ENCODE measurements at regions not wholly inside any gene's neighbourhood (a gene's known extent, or its start where the extent isn't known, plus 50 kb on each side); places are given as distances from the start of the nearest gene placed in this dataset.

- 54 to 71% methylated on average over 2 of the region's 2 CpGs for WGBS, 2 donors
- Histone ChIP-seq H3K4me3 (no peak overlapping the region), H3K4me1 (peaks cover 0 to 35% (median 34%) of the 10 kb centered on the region in 4 donors), H3K9me3 (peaks cover 0 to 8% (median 0%) of the 10 kb centered on the region in 4 donors), H3K36me3 (no peaks in the 10 kb centered on the region), H3K27ac (no peak overlapping the region), H3K27me3 (no peaks in the 10 kb centered on the region)
- intact Hi-C loops (cut with DNase I): no loop called here
- DNase-seq: no peak
- TF ChIP-seq CTCF (IDR thresholded peaks at IDR 0.05) (no peak), POLR2A (IDR thresholded peaks at IDR 0.05) (no peak), POLR2AphosphoS5 (IDR thresholded peaks at IDR 0.05) (no peak), EP300 (IDR thresholded peaks at IDR 0.05) (no peak)
Observed at GRCh38 chr2:146786396-146786795, 1058.4 kb upstream of the ACVR2A start.

- peak overlapping the region in 1 of 4 donors; percentile 37 for H3K27ac ChIP-seq
- no peak for TF ChIP-seq CTCF (IDR thresholded peaks at IDR 0.05)
- TF ChIP-seq EP300 (IDR thresholded peaks at IDR 0.05): no peak
- no peak for TF ChIP-seq POLR2AphosphoS5 (IDR thresholded peaks at IDR 0.05)
- no peak for TF ChIP-seq POLR2A (IDR thresholded peaks at IDR 0.05)
- intact Hi-C loops (cut with DNase I): no loop called here
- DNase-seq: no peak
- H3K27me3 ChIP-seq: no peaks in the 10 kb centered on the region
- peaks cover 0 to 35% (median 34%) of the 10 kb centered on the region in 4 donors for H3K4me1 ChIP-seq
- H3K9me3 ChIP-seq: peaks cover 0 to 8% (median 0%) of the 10 kb centered on the region in 4 donors
- H3K36me3 ChIP-seq: no peaks in the 10 kb centered on the region
- H3K4me3 ChIP-seq: no peak overlapping the region
Observed at GRCh38 chr2:146785101-146785500, 1059.7 kb upstream of the ACVR2A start.

- Histone ChIP-seq H3K4me3 (no peak overlapping the region), H3K27me3 (no peaks in the 10 kb centered on the region), H3K36me3 (no peaks in the 10 kb centered on the region), H3K9me3 (peaks cover 0 to 8% (median 0%) of the 10 kb centered on the region in 4 donors), H3K4me1 (peaks cover 0 to 35% (median 34%) of the 10 kb centered on the region in 4 donors), H3K27ac (peak overlapping the region in 2 of 4 donors; percentile 3 to 37)
- intact Hi-C loops (cut with DNase I): no loop called here
- no peak for DNase-seq
- WGBS, 2 donors: 77 to 82% methylated on average over 4 of the region's 4 CpGs
- TF ChIP-seq EP300 (IDR thresholded peaks at IDR 0.05) (no peak), POLR2A (IDR thresholded peaks at IDR 0.05) (no peak), POLR2AphosphoS5 (IDR thresholded peaks at IDR 0.05) (no peak)
Observed at GRCh38 chr2:146784602-146785001, 1060.2 kb upstream of the ACVR2A start.

- no peak overlapping the region for H3K4me3 ChIP-seq
- H3K27me3 ChIP-seq: no peaks in the 10 kb centered on the region
- no peak for TF ChIP-seq POLR2AphosphoS5 (IDR thresholded peaks at IDR 0.05)
- no peak for TF ChIP-seq CTCF (IDR thresholded peaks at IDR 0.05)
- TF ChIP-seq EP300 (IDR thresholded peaks at IDR 0.05): no peak
- TF ChIP-seq POLR2A (IDR thresholded peaks at IDR 0.05): no peak
- no peaks in the 10 kb centered on the region for H3K9me3 ChIP-seq
- no peak overlapping the region for H3K27ac ChIP-seq
- no peak for DNase-seq
- no peaks in the 10 kb centered on the region for H3K36me3 ChIP-seq
- H3K4me1 ChIP-seq: no peaks in the 10 kb centered on the region
- WGBS, 2 donors: 90 to 95% methylated on average over 2 of the region's 2 CpGs
- intact Hi-C loops (cut with DNase I): no loop called here
Observed at GRCh38 chr2:146777181-146777580, 1067.6 kb upstream of the ACVR2A start.

GRCh38 chr2:146776596-146776995 lies 1068.2 kb upstream of the ACVR2A start:
- Histone ChIP-seq H3K36me3 (no peaks in the 10 kb centered on the region), H3K27me3 (no peaks in the 10 kb centered on the region), H3K9me3 (no peaks in the 10 kb centered on the region), H3K27ac (no peak overlapping the region), H3K4me1 (no peaks in the 10 kb centered on the region), H3K4me3 (no peak overlapping the region)
- TF ChIP-seq CTCF (IDR thresholded peaks at IDR 0.05) (no peak), POLR2A (IDR thresholded peaks at IDR 0.05) (no peak), EP300 (IDR thresholded peaks at IDR 0.05) (no peak), POLR2AphosphoS5 (IDR thresholded peaks at IDR 0.05) (no peak)
- 68 to 80% methylated on average over 4 of the region's 4 CpGs for WGBS, 2 donors
- intact Hi-C loops (cut with DNase I): no loop called here
- DNase-seq: no peak

All from sigmoid colon (tissue), 6 donors.